A673 (cell line): ENCODE measurements at regions not wholly inside any gene's neighbourhood (a gene's known extent, or its start where the extent isn't known, plus 50 kb on each side); places are given as distances from the start of the nearest gene placed in this dataset.

ENCODE experiments used
- CTCF ChIP-seq: fragments of 300-800, 200-600 bp; sonication (generic); conservative IDR thresholded peaks from 2 replicates; pipeline ENCODE4 v1.5.1; 2017; ENCODE audit warnings: low read depth, mild to moderate bottlenecking, antibody characterized with exemption, low read length, moderate library complexity, mixed read lengths
- EZH2 ChIP-seq: fragments of 200-600 bp; sonication (generic); IDR thresholded peaks from 2 replicates; pipeline ENCODE4 v1.6.1; 2017; ENCODE audit warnings: borderline replicate concordance, low read depth, mild to moderate bottlenecking, mixed read lengths, antibody characterized with exemption, low read length; ENCODE audit not compliant: poor library complexity, severe bottlenecking

- TF ChIP-seq CTCF = no peak
- no peak for TF ChIP-seq EZH2
Observed at GRCh38 chr11:92482492-92483060, 258.0 kb downstream of the FAT3 start.
